ENCODE measurements at regions not wholly inside any gene's neighbourhood (a gene's known extent, or its start where the extent isn't known, plus 50 kb on each side); places are given as distances from the start of the nearest gene placed in this dataset.

GRCh38 chr5:155381654-155382053 lies 368.1 kb downstream of the KIF4B start:
- TF ChIP-seq CTCF (IDR thresholded peaks at IDR 0.05): no peak
- Mint-ChIP-seq H3K9me3 (peaks cover 33% of the 10 kb centered on the region), H3K4me1 (ENCODE audit: low read depth) (no peaks in the 10 kb centered on the region), H3K27ac (no peak overlapping the region), H3K4me3 (no peak overlapping the region), H3K36me3 (ENCODE audit: low read depth) (no peaks in the 10 kb centered on the region), H3K27me3 (ENCODE audit: insufficient read depth) (no peaks in the 10 kb centered on the region)
- DNase-seq: no peak

DNA sequence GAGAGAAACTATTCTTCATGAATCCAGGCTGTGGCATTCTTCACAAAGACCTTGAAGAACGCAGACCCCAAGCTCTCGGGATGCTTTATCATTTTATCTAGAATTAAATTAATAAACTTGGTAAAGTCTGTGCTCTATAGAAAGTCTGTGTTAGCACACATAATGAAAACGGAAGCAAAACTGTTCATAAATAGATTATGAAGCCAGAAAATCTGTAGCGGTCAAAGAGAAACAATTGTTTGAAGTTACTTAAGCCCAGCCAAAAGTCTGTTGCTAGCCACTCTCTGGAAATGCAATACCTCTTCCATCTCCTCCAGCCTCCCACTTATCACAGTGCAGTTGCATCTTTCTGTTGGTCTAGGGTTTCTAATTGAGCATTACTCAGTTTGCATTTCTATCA lies 375.9 kb downstream of the KIF4B start:
- Mint-ChIP-seq H3K9me3 (peaks cover 33% of the 10 kb centered on the region), H3K36me3 (ENCODE audit: low read depth) (no peaks in the 10 kb centered on the region), H3K27ac (no peak overlapping the region)

GRCh38 chr5:155394727-155395126 lies 381.2 kb downstream of the KIF4B start:
- peaks cover 29% of the 10 kb centered on the region for H3K9me3 Mint-ChIP-seq
- no peak for TF ChIP-seq CTCF (IDR thresholded peaks at IDR 0.05)
- no peak overlapping the region for H3K4me3 Mint-ChIP-seq

More for the DNA sequence above, 375.9 kb downstream of the KIF4B start:
- no peak for TF ChIP-seq CTCF (IDR thresholded peaks at IDR 0.05)
- no peak for DNase-seq
- no peaks in the 10 kb centered on the region for H3K27me3 Mint-ChIP-seq (ENCODE audit: insufficient read depth)
- no peak overlapping the region for H3K4me3 Mint-ChIP-seq
- no peaks in the 10 kb centered on the region for H3K4me1 Mint-ChIP-seq (ENCODE audit: low read depth)

GRCh38 chr5:155402927-155403640 lies 389.5 kb downstream of the KIF4B start:
- no peak for TF ChIP-seq CTCF (IDR thresholded peaks at IDR 0.05)
- no peaks in the 10 kb centered on the region for H3K4me1 Mint-ChIP-seq (ENCODE audit: low read depth)

More at GRCh38 chr5:155394727-155395126, 381.2 kb downstream of the KIF4B start:
- H3K4me1 Mint-ChIP-seq (ENCODE audit: low read depth): no peaks in the 10 kb centered on the region
- H3K27me3 Mint-ChIP-seq (ENCODE audit: insufficient read depth): no peaks in the 10 kb centered on the region
- no peak overlapping the region for H3K27ac Mint-ChIP-seq
- H3K36me3 Mint-ChIP-seq (ENCODE audit: low read depth): no peaks in the 10 kb centered on the region
- DNase-seq: no peak

DNA sequence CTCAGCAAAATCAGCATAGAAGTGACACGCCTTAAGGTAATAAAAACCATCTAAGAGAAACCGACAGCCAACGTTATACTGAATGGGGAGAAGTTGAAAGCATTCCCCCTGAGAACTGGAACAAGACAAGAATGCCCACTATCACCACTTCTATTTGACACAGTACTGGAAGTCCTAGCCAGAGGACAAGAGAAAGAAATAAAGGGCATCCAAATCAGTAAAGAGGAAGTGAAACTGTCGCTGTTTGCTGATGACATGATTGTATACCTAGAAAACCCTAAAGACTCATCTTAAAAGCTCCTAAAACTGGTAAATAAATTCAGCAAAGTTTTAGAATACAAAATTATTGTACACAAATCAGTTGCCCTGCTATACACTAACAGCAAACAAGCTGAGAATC lies 393.3 kb downstream of the KIF4B start:
- Mint-ChIP-seq H3K27ac (no peak overlapping the region), H3K4me3 (no peak overlapping the region), H3K27me3 (ENCODE audit: insufficient read depth) (no peaks in the 10 kb centered on the region), H3K9me3 (peaks cover 39% of the 10 kb centered on the region), H3K36me3 (ENCODE audit: low read depth) (peaks cover 6% of the 10 kb centered on the region; the same call in 1 of the 2 replicates), H3K4me1 (ENCODE audit: low read depth) (no peaks in the 10 kb centered on the region)
- DNase-seq: no peak
- no peak for TF ChIP-seq CTCF (IDR thresholded peaks at IDR 0.05)

More at GRCh38 chr5:155402927-155403640, 389.5 kb downstream of the KIF4B start:
- H3K9me3 Mint-ChIP-seq: peaks cover 43% of the 10 kb centered on the region
- peaks cover 6% of the 10 kb centered on the region; the same call in 1 of the 2 replicates for H3K36me3 Mint-ChIP-seq (ENCODE audit: low read depth)
- no peak overlapping the region for H3K4me3 Mint-ChIP-seq
- H3K27ac Mint-ChIP-seq: no peak overlapping the region
- DNase-seq: no peak
- no peaks in the 10 kb centered on the region; the same call in 1 of the 2 replicates for H3K27me3 Mint-ChIP-seq (ENCODE audit: insufficient read depth)
